KMS-11 (cell line): ENCODE measurements at regions not wholly inside any gene's neighbourhood (a gene's known extent, or its start where the extent isn't known, plus 50 kb on each side); places are given as distances from the start of the nearest gene placed in this dataset.

ENCODE experiments used
- H2AFZ ChIP-seq: fragments of 200-600 bp; sonication (generic); 2 replicates; pipeline ENCODE4 v1.6.1; 2016; ENCODE audit warnings: antibody characterized with exemption, mixed run types, low read depth
- H3K27ac ChIP-seq: fragments of 200-600 bp; sonication (generic); 2 replicates; pipeline ENCODE4 v1.6.1; 2016; ENCODE audit warnings: mild to moderate bottlenecking, mixed run types
- H3K27me3 ChIP-seq: fragments of 200-600 bp; sonication (generic); 2 replicates; pipeline ENCODE4 v1.6.1; 2017; ENCODE audit warnings: mild to moderate bottlenecking, low read depth, mixed run types, moderate library complexity; ENCODE audit not compliant: insufficient read depth
- H3K36me3 ChIP-seq: fragments of 200-600 bp; sonication (generic); 2 replicates; pipeline ENCODE4 v1.6.1; 2017; ENCODE audit warnings: mild to moderate bottlenecking, mixed run types; ENCODE audit not compliant: insufficient read depth
- H3K4me1 ChIP-seq: fragments of 200-600 bp; sonication (generic); 2 replicates; pipeline ENCODE4 v1.6.1; 2016; ENCODE audit warnings: mild to moderate bottlenecking, low read depth, mixed run types; ENCODE audit not compliant: poor library complexity, severe bottlenecking
- H3K4me2 ChIP-seq: fragments of 200-600 bp; sonication (generic); 2 replicates; pipeline ENCODE4 v1.7.0; 2016; ENCODE audit warnings: mild to moderate bottlenecking, mixed run types
- H3K4me3 ChIP-seq: fragments of 200-600 bp; sonication (generic); IDR thresholded peaks from 2 replicates; pipeline ENCODE4 v1.6.1; 2017; ENCODE audit warnings: low read depth, low read length, mixed read lengths; ENCODE audit not compliant: insufficient read depth
- H3K79me2 ChIP-seq: fragments of 200-600 bp; sonication (generic); 2 replicates; pipeline ENCODE4 v1.6.1; 2016; ENCODE audit warnings: low read depth, mixed run types; ENCODE audit not compliant: insufficient read depth
- H3K9ac ChIP-seq: fragments of 200-600 bp; sonication (generic); 2 replicates; pipeline ENCODE4 v1.6.1; 2016; ENCODE audit warnings: mild to moderate bottlenecking, mixed run types
- H4K20me1 ChIP-seq: fragments of 200-600 bp; sonication (generic); 2 replicates; pipeline ENCODE4 v1.6.1; 2016; ENCODE audit warnings: mild to moderate bottlenecking, mixed run types; ENCODE audit not compliant: insufficient read depth
- TF ChIP-seq, protein P1 (sequence below): fragments of 200-600 bp; sonication (generic); conservative IDR thresholded peaks from 2 replicates; pipeline ENCODE4 v1.6.1; 2017; ENCODE audit warnings: low read depth, mild to moderate bottlenecking, antibody characterized with exemption, low read length, moderate library complexity, mixed read lengths

GRCh38 chr1:38129971-38130370, 83.4 kb upstream of the POU3F1 start:
- Histone ChIP-seq H4K20me1 (no peaks in the 10 kb centered on the region), H3K9ac (no peak overlapping the region), H2AFZ (no peak overlapping the region), H3K27me3 (peaks cover 8% of the 10 kb centered on the region; the same call in 1 of the 2 replicates), H3K79me2 (no peaks in the 10 kb centered on the region), H3K4me1 (no peaks in the 10 kb centered on the region), H3K4me2 (no peak overlapping the region), H3K36me3 (no peaks in the 10 kb centered on the region), H3K27ac (no peak overlapping the region), H3K4me3 (no peak overlapping the region)
- TF ChIP-seq, protein P1, sequence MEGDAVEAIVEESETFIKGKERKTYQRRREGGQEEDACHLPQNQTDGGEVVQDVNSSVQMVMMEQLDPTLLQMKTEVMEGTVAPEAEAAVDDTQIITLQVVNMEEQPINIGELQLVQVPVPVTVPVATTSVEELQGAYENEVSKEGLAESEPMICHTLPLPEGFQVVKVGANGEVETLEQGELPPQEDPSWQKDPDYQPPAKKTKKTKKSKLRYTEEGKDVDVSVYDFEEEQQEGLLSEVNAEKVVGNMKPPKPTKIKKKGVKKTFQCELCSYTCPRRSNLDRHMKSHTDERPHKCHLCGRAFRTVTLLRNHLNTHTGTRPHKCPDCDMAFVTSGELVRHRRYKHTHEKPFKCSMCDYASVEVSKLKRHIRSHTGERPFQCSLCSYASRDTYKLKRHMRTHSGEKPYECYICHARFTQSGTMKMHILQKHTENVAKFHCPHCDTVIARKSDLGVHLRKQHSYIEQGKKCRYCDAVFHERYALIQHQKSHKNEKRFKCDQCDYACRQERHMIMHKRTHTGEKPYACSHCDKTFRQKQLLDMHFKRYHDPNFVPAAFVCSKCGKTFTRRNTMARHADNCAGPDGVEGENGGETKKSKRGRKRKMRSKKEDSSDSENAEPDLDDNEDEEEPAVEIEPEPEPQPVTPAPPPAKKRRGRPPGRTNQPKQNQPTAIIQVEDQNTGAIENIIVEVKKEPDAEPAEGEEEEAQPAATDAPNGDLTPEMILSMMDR: no peak

GRCh38 chr1:38129473-38129872, 82.9 kb upstream of the POU3F1 start:
- TF ChIP-seq, protein P1: no peak
- H3K9ac ChIP-seq: no peak overlapping the region
- H3K27me3 ChIP-seq: peaks cover 6% of the 10 kb centered on the region; the same call in 1 of the 2 replicates
- H3K4me2 ChIP-seq: no peak overlapping the region
- no peaks in the 10 kb centered on the region for H3K79me2 ChIP-seq
- H3K4me1 ChIP-seq: no peaks in the 10 kb centered on the region
- H3K4me3 ChIP-seq: no peak overlapping the region
- no peak overlapping the region for H3K27ac ChIP-seq
- no peaks in the 10 kb centered on the region for H3K36me3 ChIP-seq
- H4K20me1 ChIP-seq: no peaks in the 10 kb centered on the region
- no peak overlapping the region for H2AFZ ChIP-seq

DNA sequence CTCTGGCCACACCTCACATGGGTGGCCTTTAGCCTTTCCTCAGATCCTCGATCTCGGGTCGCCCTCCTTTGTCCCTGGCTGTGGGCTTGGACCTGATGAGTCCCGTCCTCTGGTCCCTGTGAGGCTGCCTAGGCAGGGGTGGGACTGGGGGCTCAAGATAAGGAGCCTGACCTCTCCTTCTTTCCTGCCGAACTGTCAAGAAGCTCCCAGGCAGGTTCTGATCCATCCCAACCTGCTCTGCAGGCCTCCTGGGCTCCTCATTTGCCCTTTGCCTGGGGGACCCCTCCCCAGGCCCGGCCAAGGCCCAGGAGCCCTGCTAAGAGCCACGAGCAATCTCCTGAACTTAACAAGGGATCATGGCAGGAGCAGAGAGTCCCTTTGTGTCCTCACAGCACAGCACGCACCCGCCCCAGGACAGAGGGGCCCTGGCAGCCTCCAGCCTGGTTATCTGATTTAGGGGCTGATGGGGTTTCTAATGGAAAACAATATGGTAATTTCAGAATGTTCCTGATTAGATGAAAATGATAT, 82.4 kb upstream of the POU3F1 start:
- TF ChIP-seq, protein P1: no peak
- H4K20me1 ChIP-seq: no peaks in the 10 kb centered on the region
- no peaks in the 10 kb centered on the region for H3K4me1 ChIP-seq
- H3K79me2 ChIP-seq: no peaks in the 10 kb centered on the region
- H2AFZ ChIP-seq: no peak overlapping the region
- no peak overlapping the region for H3K9ac ChIP-seq
- H3K27me3 ChIP-seq: peaks cover 6% of the 10 kb centered on the region; the same call in 1 of the 2 replicates
- H3K36me3 ChIP-seq: no peaks in the 10 kb centered on the region
- no peak overlapping the region for H3K4me2 ChIP-seq
- no peak overlapping the region for H3K27ac ChIP-seq
- H3K4me3 ChIP-seq: no peak overlapping the region

- Histone ChIP-seq H3K4me1 (no peaks in the 10 kb centered on the region), H3K4me3 (no peak overlapping the region), H3K36me3 (no peaks in the 10 kb centered on the region), H4K20me1 (no peaks in the 10 kb centered on the region), H3K27ac (no peak overlapping the region), H3K9ac (no peak overlapping the region), H3K27me3 (peaks cover 6% of the 10 kb centered on the region; the same call in 1 of the 2 replicates), H2AFZ (no peak overlapping the region), H3K79me2 (no peaks in the 10 kb centered on the region), H3K4me2 (no peak overlapping the region)
- TF ChIP-seq, protein P1: no peak
Observed at GRCh38 chr1:38128511-38128910, 81.9 kb upstream of the POU3F1 start.
